IMR-90 (cell line): ENCODE measurements at regions not wholly inside any gene's neighbourhood (a gene's known extent, or its start where the extent isn't known, plus 50 kb on each side); places are given as distances from the start of the nearest gene placed in this dataset.

ENCODE experiments used
- ATAC-seq: fragments of 200-7000 bp; cut with Tn5 transposase; 2 replicates; pipeline ENCODE4 v1.9.1; 2020; ENCODE audit warnings: low read depth, mild to moderate bottlenecking, moderate library complexity
- BruUV-seq: library from RNA; stranded (reverse); fragments of 400-500 nt; replicated peaks from 2 replicates; lab custom pipeline; 2021; lab: Mats Ljungman, UMichigan
- CTCF ChIA-PET: fragments of 300-600 bp; formaldehyde crosslinking; extraction: SDS; loops from one replicate; lab custom pipeline; 2021; ENCODE audit warnings: antibody characterized with exemption; lab: Yijun Ruan, JAX
- POLR2A ChIA-PET: fragments of 300-600 bp; sonication (Branson Sonifier 250); formaldehyde crosslinking; loops from one replicate; lab custom pipeline; 2022; ENCODE audit warnings: antibody characterized with exemption; ENCODE audit not compliant: unreplicated experiment; lab: Charles Lee
- DNase-seq: peaks from one replicate; pipeline ENCODE4 v3.0.0; 2013
- H2AFZ ChIP-seq: replicated peaks from 2 replicates; pipeline ENCODE3; 2013; ENCODE audit warnings: low read length, mild to moderate bottlenecking; ENCODE audit not compliant: poor library complexity
- H2AK5ac ChIP-seq: 2 replicates; pipeline ENCODE4 v1.6.1; 2013; ENCODE audit warnings: low read depth, low read length, inconsistent platforms
- H2AK9ac ChIP-seq: replicated peaks from 2 replicates; pipeline ENCODE3; 2013; ENCODE audit warnings: mild to moderate bottlenecking, low read depth, low read length, moderate library complexity; ENCODE audit not compliant: poor library complexity
- H2BK120ac ChIP-seq: 2 replicates; pipeline ENCODE4 v1.6.1; 2013; ENCODE audit warnings: low read depth, low read length, inconsistent platforms
- H2BK15ac ChIP-seq: 3 replicates; pipeline ENCODE4 v1.6.1; 2013; ENCODE audit warnings: low read depth, low read length, inconsistent platforms
- H2BK20ac ChIP-seq: 2 replicates; pipeline ENCODE4 v1.6.1; 2013; ENCODE audit warnings: low read depth, mild to moderate bottlenecking, inconsistent platforms, low read length, moderate library complexity
- H2BK5ac ChIP-seq: 2 replicates; pipeline ENCODE4 v1.6.1; 2013; ENCODE audit warnings: mild to moderate bottlenecking, low read depth, low read length, inconsistent platforms; ENCODE audit not compliant: poor library complexity, severe bottlenecking
- H3K14ac ChIP-seq: replicated peaks from 2 replicates; pipeline ENCODE4 v1.6.1; 2013; ENCODE audit warnings: low read depth, low read length, inconsistent platforms
- H3K18ac ChIP-seq: 2 replicates; pipeline ENCODE4 v1.6.1; 2013; ENCODE audit warnings: low read depth, low read length, control low read depth
- H3K23ac ChIP-seq: 2 replicates; pipeline ENCODE4 v1.6.1; 2013; ENCODE audit warnings: low read depth, low read length, inconsistent platforms
- H3K27ac ChIP-seq: 2 replicates; pipeline ENCODE4 v1.5.1; 2013; ENCODE audit warnings: mild to moderate bottlenecking, control low read depth, low read length; ENCODE audit not compliant: insufficient read depth
- H3K27me3 ChIP-seq: 2 replicates; pipeline ENCODE4 v1.6.1; 2013; ENCODE audit warnings: low read length; ENCODE audit not compliant: control insufficient read depth, insufficient read depth
- H3K36me3 ChIP-seq: 2 replicates; pipeline ENCODE4 v1.6.1; 2013; ENCODE audit warnings: low read length, mixed read lengths; ENCODE audit not compliant: control insufficient read depth, insufficient read depth
- H3K4ac ChIP-seq: 2 replicates; pipeline ENCODE4 v1.6.1; 2013; ENCODE audit warnings: low read depth, low read length, inconsistent platforms
- H3K4me1 ChIP-seq: 2 replicates; pipeline ENCODE4 v1.6.1; 2013; ENCODE audit warnings: low read length, mixed read lengths; ENCODE audit not compliant: control insufficient read depth, insufficient read depth
- H3K4me2 ChIP-seq: 2 replicates; pipeline ENCODE4 v1.6.1; 2013; ENCODE audit warnings: low read depth, mild to moderate bottlenecking, control low read depth, low read length, moderate library complexity
- H3K4me3 ChIP-seq: 2 replicates; pipeline ENCODE4 v1.5.1; 2013; ENCODE audit warnings: low read depth, mild to moderate bottlenecking, control low read depth, low read length, moderate library complexity; ENCODE audit not compliant: insufficient read depth
- H3K56ac ChIP-seq: 2 replicates; pipeline ENCODE4 v1.6.1; 2013; ENCODE audit warnings: low read length, inconsistent platforms; ENCODE audit not compliant: insufficient read depth; ENCODE audit errors: extremely low read depth
- H3K79me1 ChIP-seq, 2 experiments: 2 replicates each; pipeline ENCODE4 v1.6.1; 2013; ENCODE audit warnings: low read length in 2 of 2, inconsistent platforms in 1 of 2, low read depth in 1 of 2
- H3K9ac ChIP-seq: 2 replicates; pipeline ENCODE4 v1.6.1; 2013; ENCODE audit warnings: low read depth, low read length, control low read depth
- H3K9me1 ChIP-seq: 2 replicates; pipeline ENCODE4 v1.6.1; 2013; ENCODE audit warnings: low read length, inconsistent platforms; ENCODE audit not compliant: insufficient read depth
- H3K9me3 ChIP-seq: 2 replicates; pipeline ENCODE4 v1.6.1; 2013; ENCODE audit warnings: low read length; ENCODE audit not compliant: control insufficient read depth, insufficient read depth
- H4K20me1 ChIP-seq: 2 replicates; pipeline ENCODE4 v1.6.1; 2013; ENCODE audit warnings: low read length, inconsistent platforms; ENCODE audit not compliant: insufficient read depth
- H4K5ac ChIP-seq: 2 replicates; pipeline ENCODE4 v1.6.1; 2013; ENCODE audit warnings: mild to moderate bottlenecking, low read depth, low read length, control low read depth
- H4K8ac ChIP-seq, 2 experiments: 2 replicates each; pipeline ENCODE4 v1.6.1; 2013; ENCODE audit warnings: low read depth in 2 of 2, low read length in 2 of 2, control low read depth in 1 of 2, inconsistent platforms in 1 of 2
- H4K91ac ChIP-seq: 2 replicates; pipeline ENCODE4 v1.6.1; 2013; ENCODE audit warnings: low read depth, low read length, inconsistent platforms; ENCODE audit not compliant: insufficient read depth
- CTCF ChIP-seq: conservative IDR thresholded peaks from 2 replicates; pipeline ENCODE4 v1.5.1; 2012; ENCODE audit warnings: mild to moderate bottlenecking, low read depth, low read length, improper control_type of control experiment
- FOS ChIP-seq: fragments of 150-350 bp; IDR thresholded peaks from 2 replicates; pipeline ENCODE4 v1.6.1; 2016; ENCODE audit warnings: low read depth, low read length
- POLR2A ChIP-seq: IDR thresholded peaks from 2 replicates; pipeline ENCODE4 v1.6.1; 2012; ENCODE audit warnings: mild to moderate bottlenecking, low read depth, low read length
- WGBS, 2 experiments: methylation state at CpG; one replicate each; pipeline versions ENCODE4 v1.1.5 to v1.1.7; 2013; ENCODE audit warnings: missing lambda C conversion rate in 2 of 2; ENCODE audit not compliant: insufficient read length in 1 of 2; ENCODE audit errors: extremely low coverage in 2 of 2; 5-methylcytosine and 5-hydroxymethylcytosine counted together
- dilution Hi-C: fragments of 300-500 bp; cut with HindIII; formaldehyde crosslinking; loops from one replicate; pipeline ENCODE4 v1.14.3; 2018; ENCODE audit warnings: low sequenced_read_pairs; ENCODE audit not compliant: unreplicated experiment
- in situ Hi-C: fragments of 300-500 bp; cut with MboI; formaldehyde crosslinking; loops from 3 replicates; pipeline ENCODE4 v1.14.3; 2019; ENCODE audit warnings: low sequenced_read_pairs, inconsistent platforms, mixed read lengths
- intact Hi-C: fragments of 100-400 bp; cut with micrococcal nuclease; formaldehyde crosslinking; loops from 2 replicates; pipeline ENCODE4 v1.10.0; 2022

DNA sequence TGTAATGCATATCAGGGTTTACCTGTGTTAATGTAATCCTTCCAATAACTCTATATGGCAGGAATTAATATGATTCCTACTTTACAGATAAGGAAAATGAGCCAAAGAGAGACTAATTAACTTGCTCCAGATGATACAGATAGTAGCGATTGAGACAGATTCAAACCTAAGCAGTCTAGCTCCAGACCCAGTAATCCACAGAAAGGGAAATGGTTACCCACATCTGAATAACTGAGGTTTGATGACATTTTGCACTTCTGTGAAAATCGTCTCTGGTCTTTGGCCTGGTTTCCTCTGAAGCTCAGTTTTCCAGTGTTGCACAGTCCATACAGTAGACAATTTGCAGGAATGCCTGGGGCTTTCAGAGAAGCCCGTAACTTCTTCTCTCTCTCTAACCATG lies 177.1 kb upstream of the UMPS start:
- no peaks in the 10 kb centered on the region for H3K36me3 ChIP-seq
- DNase-seq (no peak), ATAC-seq (no peak)
- no peak overlapping the region for H2BK15ac ChIP-seq
- H4K5ac ChIP-seq, result no peak overlapping the region
- no peak overlapping the region for H3K4ac ChIP-seq
- intact Hi-C loops (loop anchor here (5.0 kb wide), 1 partner anchor 86 kb away; no protein-coding TSS in a partner anchor), dilution Hi-C loops (no loop called here), in situ Hi-C loops (no loop called here)
- H3K56ac ChIP-seq, result no peak overlapping the region
- H2BK20ac ChIP-seq, result no peak overlapping the region
- H3K4me2 ChIP-seq, result no peak overlapping the region
- no peak overlapping the region for H4K8ac ChIP-seq
- H3K9ac ChIP-seq, result no peak overlapping the region
- H2AK9ac ChIP-seq, result no peak overlapping the region
- peaks cover 5% of the 10 kb centered on the region for H3K4me1 ChIP-seq
- no peak overlapping the region for H3K27ac ChIP-seq
- H3K79me1 ChIP-seq, result no peaks in the 10 kb centered on the region
- H3K23ac ChIP-seq, result no peak overlapping the region
- no peak overlapping the region for H2BK120ac ChIP-seq
- no peak overlapping the region for H2AFZ ChIP-seq
- ChIA-PET POLR2A (no interaction called here), CTCF (no interaction called here)
- no peak for TF ChIP-seq CTCF
- TF ChIP-seq POLR2A, result no peak
- no peak for TF ChIP-seq FOS
- H3K4me3 ChIP-seq, result no peak overlapping the region
- H2AK5ac ChIP-seq, result no peak overlapping the region
- no peaks in the 10 kb centered on the region for H4K20me1 ChIP-seq
- no peak overlapping the region for H4K91ac ChIP-seq
- WGBS, 2 experiments, result 90% methylated on average over 2 of the region's 3 CpGs; no CpG with 5 or more reads in 1 of the 2 experiments
- BruUV-seq, result no TSS peak
- peaks cover 14% of the 10 kb centered on the region for H3K27me3 ChIP-seq
- no peak overlapping the region for H2BK5ac ChIP-seq
- H3K9me1 ChIP-seq, result peaks cover 5% of the 10 kb centered on the region
- H3K9me3 ChIP-seq, result no peaks in the 10 kb centered on the region
- no peak overlapping the region for H3K14ac ChIP-seq
- H3K18ac ChIP-seq, result no peak overlapping the region
